Fibroblast of lung (primary cell): ENCODE measurements at regions not wholly inside any gene's neighbourhood (a gene's known extent, or its start where the extent isn't known, plus 50 kb on each side); places are given as distances from the start of the nearest gene placed in this dataset.
"Not testable (repeated sequence)": the region's sequence is repeated elsewhere in the genome, so short reads cannot be mapped to it uniquely, and the experiment has no call there.

Experiments used
- DNase-seq, 2 donors: peaks; one replicate each; pipeline versions ENCODE4 v3.0.0 to v3.0.0-alpha.2; 2010; ENCODE audit warnings: low read depth in 2 of 2
- H2AFZ ChIP-seq: 2 replicates; pipeline ENCODE4 v1.5.1; 2012; ENCODE audit warnings: low read length, control low read depth, inconsistent platforms
- H3K27ac ChIP-seq: 2 replicates; pipeline ENCODE4 v1.5.1; 2011; ENCODE audit warnings: low read length, control low read depth; ENCODE audit not compliant: insufficient read depth
- H3K27me3 ChIP-seq: 2 replicates; pipeline ENCODE4 v1.5.1; 2011; ENCODE audit warnings: mild to moderate bottlenecking, low read length; ENCODE audit not compliant: control insufficient read depth, insufficient read depth
- H3K36me3 ChIP-seq: 2 replicates; pipeline ENCODE4 v1.5.1; 2011; ENCODE audit warnings: low read length; ENCODE audit not compliant: control insufficient read depth, insufficient read depth
- H3K4me1 ChIP-seq: 2 replicates; pipeline ENCODE4 v1.5.1; 2011; ENCODE audit warnings: low read length; ENCODE audit not compliant: control insufficient read depth, insufficient read depth; ENCODE audit errors: extremely low read depth
- H3K4me2 ChIP-seq: 2 replicates; pipeline ENCODE4 v1.5.1; 2011; ENCODE audit warnings: low read length, control low read depth; ENCODE audit not compliant: insufficient read depth; ENCODE audit errors: extremely low read depth
- H3K4me3 ChIP-seq, 4 experiments: fragments of 200-600 bp in 1 of 4; sonication (generic) in 1 of 4; replicated peaks in 1 of 4; 2 replicates each; pipeline ENCODE4 v1.5.1; 2011 to 2016; ENCODE audit warnings: low read length in 4 of 4, low read depth in 3 of 4, mild to moderate bottlenecking in 3 of 4, control low read depth in 2 of 4, inconsistent platforms in 1 of 4, mixed read lengths in 1 of 4; ENCODE audit not compliant: insufficient read depth in 1 of 4; ENCODE audit errors: control extremely low read depth in 1 of 4
- H3K79me2 ChIP-seq: 2 replicates; pipeline ENCODE4 v1.5.1; 2012; ENCODE audit warnings: mild to moderate bottlenecking, low read length, inconsistent platforms; ENCODE audit not compliant: control insufficient read depth, insufficient read depth
- H3K9ac ChIP-seq: 2 replicates; pipeline ENCODE4 v1.5.1; 2011; ENCODE audit warnings: mild to moderate bottlenecking, low read length, control low read depth; ENCODE audit not compliant: insufficient read depth
- H3K9me3 ChIP-seq: 2 replicates; pipeline ENCODE4 v1.5.1; 2012; ENCODE audit warnings: low read depth, low read length; ENCODE audit not compliant: control insufficient read depth, insufficient read depth
- H4K20me1 ChIP-seq: 2 replicates; pipeline ENCODE4 v1.5.1; 2011; ENCODE audit warnings: low read length; ENCODE audit not compliant: control insufficient read depth, insufficient read depth; ENCODE audit errors: extremely low read depth
- EZH2 ChIP-seq: IDR thresholded peaks from 2 replicates; pipeline ENCODE4 v1.5.1; 2012; ENCODE audit warnings: low read length, control low read depth, mild to moderate bottlenecking; ENCODE audit errors: missing control alignments
- TF ChIP-seq, protein P1 (sequence below), 2 donors: IDR thresholded peaks in 1 of 2; conservative IDR thresholded peaks in 1 of 2; 1 replicate in 1 of 2; 2 replicates in 1 of 2; pipeline ENCODE4 v1.5.1; 2011 to 2012; ENCODE audit warnings: low read length in 2 of 2, control low read depth in 1 of 2, inconsistent platforms in 1 of 2, low read depth in 1 of 2, mild to moderate bottlenecking in 1 of 2

- TF ChIP-seq, protein P1, sequence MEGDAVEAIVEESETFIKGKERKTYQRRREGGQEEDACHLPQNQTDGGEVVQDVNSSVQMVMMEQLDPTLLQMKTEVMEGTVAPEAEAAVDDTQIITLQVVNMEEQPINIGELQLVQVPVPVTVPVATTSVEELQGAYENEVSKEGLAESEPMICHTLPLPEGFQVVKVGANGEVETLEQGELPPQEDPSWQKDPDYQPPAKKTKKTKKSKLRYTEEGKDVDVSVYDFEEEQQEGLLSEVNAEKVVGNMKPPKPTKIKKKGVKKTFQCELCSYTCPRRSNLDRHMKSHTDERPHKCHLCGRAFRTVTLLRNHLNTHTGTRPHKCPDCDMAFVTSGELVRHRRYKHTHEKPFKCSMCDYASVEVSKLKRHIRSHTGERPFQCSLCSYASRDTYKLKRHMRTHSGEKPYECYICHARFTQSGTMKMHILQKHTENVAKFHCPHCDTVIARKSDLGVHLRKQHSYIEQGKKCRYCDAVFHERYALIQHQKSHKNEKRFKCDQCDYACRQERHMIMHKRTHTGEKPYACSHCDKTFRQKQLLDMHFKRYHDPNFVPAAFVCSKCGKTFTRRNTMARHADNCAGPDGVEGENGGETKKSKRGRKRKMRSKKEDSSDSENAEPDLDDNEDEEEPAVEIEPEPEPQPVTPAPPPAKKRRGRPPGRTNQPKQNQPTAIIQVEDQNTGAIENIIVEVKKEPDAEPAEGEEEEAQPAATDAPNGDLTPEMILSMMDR (conservative IDR thresholded peaks at IDR 0.05 in 1 of 2, IDR thresholded peaks at IDR 0.05 in 1 of 2; ENCODE audit: low read depth in 1 of 2, low read length in 2 of 2) = no peak
- no peak for TF ChIP-seq EZH2
- no peak for DNase-seq
- Histone ChIP-seq H3K36me3 (no peaks in the 10 kb centered on the region), H3K9ac (no peak overlapping the region), H3K9me3 (no peaks in the 10 kb centered on the region), H3K27me3 (no peaks in the 10 kb centered on the region), H3K79me2 (no peaks in the 10 kb centered on the region), H3K4me2 (no peak overlapping the region), H3K4me1 (no peaks in the 10 kb centered on the region), H3K4me3 (no peak overlapping the region), H3K27ac (no peak overlapping the region), H2AFZ (no peak overlapping the region), H4K20me1 (no peaks in the 10 kb centered on the region)
These were observed 263.7 kb upstream of the RAB4A start for GRCh38 chr1:229007167-229007566.

DNA sequence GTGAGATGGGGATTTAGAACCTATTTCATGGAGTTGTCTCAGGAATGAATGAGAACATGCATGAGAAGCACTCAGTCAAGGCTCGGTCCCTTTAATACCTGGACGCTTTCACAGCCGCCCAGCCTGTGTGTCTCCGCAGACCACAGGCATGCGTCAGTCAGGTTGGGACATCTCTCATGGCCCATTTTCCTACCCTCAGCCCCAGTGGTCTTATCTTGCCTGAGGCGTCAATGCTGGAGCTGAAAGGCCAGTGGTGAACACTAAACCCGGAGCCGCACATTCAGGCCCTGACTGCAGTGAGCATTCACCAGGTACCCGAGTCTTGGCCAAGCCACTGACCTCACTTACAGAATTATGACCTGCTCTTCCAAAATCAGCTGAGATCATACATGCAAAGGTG is 263.2 kb upstream of the RAB4A start:
- no peaks in the 10 kb centered on the region for H3K79me2 ChIP-seq
- no peak overlapping the region for H3K4me2 ChIP-seq
- TF ChIP-seq EZH2 = no peak
- TF ChIP-seq, protein P1 (conservative IDR thresholded peaks at IDR 0.05 in 1 of 2, IDR thresholded peaks at IDR 0.05 in 1 of 2; ENCODE audit: low read depth in 1 of 2, low read length in 2 of 2) = no peak

DNA sequence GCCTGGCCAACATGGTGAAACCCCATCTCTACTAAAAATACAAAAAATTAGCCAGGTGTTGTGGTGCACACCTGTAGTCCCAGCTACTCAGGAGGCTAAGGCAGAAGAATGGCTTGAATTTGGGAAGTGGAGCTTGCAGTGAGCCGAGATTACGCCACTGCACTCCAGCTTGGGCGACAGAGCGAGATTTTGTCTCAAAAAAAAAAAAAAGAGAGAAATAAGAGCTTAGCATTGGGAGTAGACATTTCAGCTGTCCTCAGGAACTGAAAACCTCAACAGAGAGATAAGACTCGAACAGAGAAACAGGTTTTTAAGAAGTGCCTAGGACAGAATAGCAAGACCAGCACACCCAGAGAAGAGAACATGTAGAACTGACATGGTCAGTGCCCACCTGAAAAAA is 262.6 kb upstream of the RAB4A start:
- not testable (repeated sequence) for DNase-seq, H3K9me3 ChIP-seq, H3K4me2 ChIP-seq, H3K27ac ChIP-seq, H2AFZ ChIP-seq, H3K36me3 ChIP-seq, H3K79me2 ChIP-seq, H3K4me1 ChIP-seq, H3K9ac ChIP-seq, H4K20me1 ChIP-seq, H3K4me3 ChIP-seq, H3K27me3 ChIP-seq

More for the DNA sequence above, 263.2 kb upstream of the RAB4A start:
- H3K4me1 ChIP-seq = no peaks in the 10 kb centered on the region
- no peak overlapping the region for H3K4me3 ChIP-seq
- no peaks in the 10 kb centered on the region for H4K20me1 ChIP-seq
- H3K27me3 ChIP-seq = no peaks in the 10 kb centered on the region
- H3K36me3 ChIP-seq = no peaks in the 10 kb centered on the region
- no peak overlapping the region for H2AFZ ChIP-seq
- no peak overlapping the region for H3K9ac ChIP-seq
- DNase-seq = no peak
- H3K9me3 ChIP-seq = no peaks in the 10 kb centered on the region
- H3K27ac ChIP-seq = no peak overlapping the region
